GM12873 (cell line): ENCODE measurements at regions not wholly inside any gene's neighbourhood (a gene's known extent, or its start where the extent isn't known, plus 50 kb on each side); places are given as distances from the start of the nearest gene placed in this dataset.

Experiments
- CTCF ChIP-seq: IDR thresholded peaks from 2 replicates; pipeline ENCODE4 v1.5.1; 2012; ENCODE audit warnings: low read depth, mild to moderate bottlenecking, moderate library complexity, low read length, control low read depth; ENCODE audit not compliant: insufficient read depth; ENCODE audit errors: missing control alignments

GRCh38 chr12:13769966-13770365 lies 211.4 kb downstream of the GRIN2B start:
- no peak for TF ChIP-seq CTCF

- no peak for TF ChIP-seq CTCF
Measured at GRCh38 chr12:13769273-13769672, 212.1 kb downstream of the GRIN2B start.

GRCh38 chr12:13764748-13765147 lies 216.7 kb downstream of the GRIN2B start:
- no peak for TF ChIP-seq CTCF

- TF ChIP-seq CTCF = no peak
Measured at GRCh38 chr12:13749389-13749788, 232.0 kb downstream of the GRIN2B start.

- TF ChIP-seq CTCF = no peak
Measured at GRCh38 chr12:13745111-13745860, 236.1 kb downstream of the GRIN2B start.

- no peak for TF ChIP-seq CTCF
Measured at GRCh38 chr12:13744561-13744960, 236.8 kb downstream of the GRIN2B start.

GRCh38 chr12:13740149-13740545 lies 241.3 kb downstream of the GRIN2B start:
- TF ChIP-seq CTCF = no peak
